IPS DF 4.7 (cell line): ENCODE measurements at regions not wholly inside any gene's neighbourhood (a gene's known extent, or its start where the extent isn't known, plus 50 kb on each side); places are given as distances from the start of the nearest gene placed in this dataset.

ENCODE experiments used
- DNase-seq: peaks from one replicate; pipeline ENCODE4 v3.0.0-alpha.2; 2013; ENCODE audit warnings: low spot score; ENCODE audit errors: extremely low read depth

DNA sequence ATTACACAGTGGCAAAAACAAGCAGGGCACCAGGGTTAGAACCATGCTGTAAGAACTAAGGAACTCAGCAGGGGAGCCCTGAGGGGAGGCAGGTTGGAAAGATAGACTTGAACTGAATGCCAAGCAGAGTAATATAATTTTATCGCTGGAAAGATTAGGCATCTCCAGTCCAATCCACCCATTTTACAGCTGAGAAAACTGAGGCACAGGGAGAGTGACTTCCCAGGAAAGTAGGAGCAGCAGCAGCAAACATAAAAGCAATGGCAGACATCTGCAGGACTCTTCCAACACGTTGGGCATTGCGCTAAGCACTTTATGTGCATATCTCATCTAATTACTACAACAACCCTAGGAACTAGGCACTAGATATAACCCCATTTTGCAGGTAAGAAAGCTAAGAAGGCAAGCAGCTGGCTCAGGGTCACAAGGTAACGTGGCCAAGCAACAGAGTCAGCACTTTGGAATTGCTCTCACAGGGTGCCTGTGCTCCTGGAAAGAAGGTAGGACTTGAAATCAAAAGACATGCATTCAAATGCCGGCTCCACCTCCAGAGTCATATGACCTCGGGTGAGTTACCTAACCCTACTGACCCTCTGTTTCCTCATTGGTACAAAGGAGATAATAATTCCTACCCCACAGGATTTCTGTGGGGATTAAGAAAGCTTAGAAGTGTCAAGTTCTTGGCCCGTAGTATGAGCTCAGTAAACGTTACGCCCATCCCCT lies 215.3 kb downstream of the BARX2 start:
- no peak for DNase-seq

DNA sequence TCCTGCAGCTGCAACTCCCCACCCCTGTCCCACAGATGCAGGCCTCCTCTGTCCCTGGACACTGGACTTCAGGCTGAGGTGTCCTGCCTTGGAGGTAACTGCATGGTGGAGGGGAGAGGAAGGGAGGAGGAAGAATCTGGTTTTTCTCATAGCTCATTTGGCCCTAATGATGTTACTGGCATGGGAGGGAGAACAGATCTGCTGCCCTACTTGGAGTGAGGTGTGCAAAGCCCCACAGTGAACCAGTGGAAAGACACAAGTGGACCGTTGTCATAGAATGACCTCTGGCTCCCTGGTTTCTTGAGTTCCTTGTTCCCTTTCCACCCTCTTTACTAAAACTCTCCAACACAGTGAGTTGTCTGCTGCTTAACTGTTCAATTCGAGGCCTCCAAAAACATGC lies 215.9 kb downstream of the BARX2 start:
- no peak for DNase-seq

DNA sequence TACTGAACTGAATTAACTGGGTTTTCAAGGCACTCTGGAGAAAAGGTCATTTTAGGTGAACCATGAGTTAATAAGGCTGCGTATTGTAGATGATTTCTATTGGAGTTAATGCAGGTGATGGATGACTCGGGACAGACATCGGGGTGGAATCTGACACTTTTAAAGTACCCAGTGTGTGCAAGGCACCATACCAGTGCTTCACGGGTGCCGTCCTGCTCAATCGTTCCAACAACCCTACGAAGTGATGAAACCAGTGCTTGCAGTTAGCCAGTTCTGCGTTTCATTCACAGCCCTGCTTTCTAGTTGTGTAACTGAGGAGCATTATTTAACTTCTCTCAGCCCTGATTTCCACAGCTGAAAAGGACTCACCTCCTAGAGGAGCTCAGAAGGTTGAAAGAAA lies 216.5 kb downstream of the BARX2 start:
- no peak for DNase-seq

DNA sequence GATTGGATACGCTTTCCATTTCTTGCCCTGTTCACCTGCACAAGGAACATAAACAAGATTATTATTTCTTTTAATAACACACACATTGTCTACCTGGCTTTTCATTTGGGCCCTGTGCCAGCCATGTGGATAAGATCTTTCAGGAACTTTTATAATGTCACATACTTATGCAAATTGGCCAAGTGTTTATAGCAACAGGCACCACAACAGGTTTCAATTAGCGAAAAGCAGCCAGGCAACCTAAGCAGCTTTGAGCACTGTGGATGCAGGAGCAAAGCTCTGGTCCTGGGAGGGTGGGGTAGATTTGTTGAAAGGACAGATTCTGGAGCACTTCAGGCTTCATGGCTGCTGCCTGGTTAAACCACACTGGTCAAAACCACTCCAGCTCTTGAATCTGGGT lies 217.4 kb downstream of the BARX2 start:
- DNase-seq = no peak

DNA sequence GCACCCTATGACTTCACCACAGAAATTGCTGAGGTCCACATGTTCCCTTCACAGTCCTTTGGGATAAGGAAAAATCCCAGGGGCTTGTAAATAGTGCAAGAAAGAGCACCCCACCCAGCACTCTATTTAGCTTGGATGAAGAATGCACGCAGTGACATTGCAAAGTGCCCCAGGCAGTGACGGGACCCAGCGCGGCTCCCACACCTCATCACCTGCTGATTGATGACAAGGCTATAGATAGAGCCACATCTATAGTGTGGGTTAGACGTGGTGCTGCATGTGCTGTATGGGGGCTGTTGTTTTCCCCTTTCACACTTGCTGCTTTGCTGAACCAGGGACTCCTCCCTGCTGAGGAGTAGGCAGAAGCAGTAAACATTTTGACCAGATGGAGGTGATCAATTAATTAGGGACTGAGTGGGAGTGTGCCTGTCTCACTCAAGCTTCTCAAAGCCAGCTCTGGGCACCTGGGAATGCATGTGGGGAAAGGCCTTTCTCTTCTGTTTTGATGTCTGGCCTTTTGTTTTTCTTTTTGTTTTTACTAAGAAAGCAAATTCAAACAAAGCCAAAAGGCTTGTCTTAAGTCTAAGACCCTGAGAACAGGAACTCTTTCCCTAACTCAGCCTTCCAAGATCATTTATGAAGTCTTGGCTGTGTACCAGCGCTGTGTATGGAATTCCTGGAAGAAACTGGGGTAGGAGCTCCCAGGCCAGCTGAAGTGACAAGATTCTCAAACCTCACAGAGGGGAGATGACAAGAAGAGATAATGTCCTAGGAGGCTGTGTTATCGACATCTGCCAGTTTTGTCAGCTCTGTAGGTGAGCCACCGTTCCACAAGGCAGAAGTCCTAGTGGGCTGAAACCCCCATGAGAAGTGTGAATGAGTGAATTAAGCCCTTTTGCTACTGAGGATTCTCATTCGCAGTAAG lies 219.7 kb downstream of the BARX2 start:
- no peak for DNase-seq

DNA sequence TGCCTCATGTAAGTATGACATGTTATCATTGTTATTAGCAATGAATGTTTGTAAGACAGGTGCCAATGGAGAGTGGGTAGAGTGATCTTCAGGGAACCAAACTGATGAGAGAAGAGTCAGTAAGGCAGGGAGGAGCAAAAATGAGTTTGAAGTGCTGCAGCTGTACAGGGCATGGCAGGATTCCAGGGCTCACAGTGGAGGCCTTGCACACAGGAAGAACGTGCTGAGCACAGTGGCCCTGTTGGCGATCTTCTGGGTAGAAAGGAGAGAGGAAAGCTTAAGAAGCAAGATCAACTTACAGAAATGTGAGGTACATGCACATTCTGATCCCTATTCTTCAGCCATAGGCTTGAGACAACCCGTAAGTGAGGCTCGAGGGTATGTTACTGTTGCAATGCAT lies 219.3 kb upstream of the TMEM45B start:
- DNase-seq = no peak

DNA sequence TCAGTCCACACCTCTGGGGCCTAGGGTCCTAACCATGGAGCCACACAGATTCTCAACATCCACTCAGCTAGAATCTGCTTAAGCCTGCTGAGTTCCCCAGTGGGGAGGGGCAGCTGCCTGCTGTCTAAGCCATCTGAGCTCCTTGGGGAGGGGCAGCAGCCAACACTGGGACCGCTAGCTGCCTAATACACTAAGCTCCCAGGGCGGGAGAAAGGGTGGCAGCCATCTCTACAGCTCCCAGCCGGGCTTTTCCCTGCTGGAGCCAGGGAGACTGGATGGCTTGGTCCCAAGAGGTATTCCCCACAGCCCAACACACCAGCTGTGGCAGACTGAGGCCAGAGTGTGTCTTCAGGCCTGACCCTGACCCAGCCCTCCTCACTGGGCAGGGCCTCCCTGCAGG lies 217.3 kb upstream of the TMEM45B start:
- no peak for DNase-seq

DNA sequence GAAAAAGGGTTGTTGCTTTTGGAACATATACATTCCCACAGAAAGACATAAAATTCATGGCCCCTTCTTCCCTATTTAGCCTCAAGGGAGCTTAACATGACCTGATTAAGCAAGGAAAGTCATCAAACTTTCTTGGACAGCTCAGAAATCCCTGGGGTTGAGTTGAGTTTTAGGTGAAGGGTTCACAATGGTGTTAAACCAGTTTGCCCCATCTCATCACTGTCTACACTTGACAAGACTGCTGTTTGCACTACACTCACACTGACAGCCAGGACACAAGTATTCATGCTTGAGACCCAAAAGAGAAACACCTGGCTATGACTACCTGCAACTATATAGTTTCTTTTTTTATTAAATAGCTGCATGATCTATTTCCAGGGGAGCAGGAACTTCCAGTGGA lies 209.8 kb upstream of the TMEM45B start:
- no peak for DNase-seq

DNA sequence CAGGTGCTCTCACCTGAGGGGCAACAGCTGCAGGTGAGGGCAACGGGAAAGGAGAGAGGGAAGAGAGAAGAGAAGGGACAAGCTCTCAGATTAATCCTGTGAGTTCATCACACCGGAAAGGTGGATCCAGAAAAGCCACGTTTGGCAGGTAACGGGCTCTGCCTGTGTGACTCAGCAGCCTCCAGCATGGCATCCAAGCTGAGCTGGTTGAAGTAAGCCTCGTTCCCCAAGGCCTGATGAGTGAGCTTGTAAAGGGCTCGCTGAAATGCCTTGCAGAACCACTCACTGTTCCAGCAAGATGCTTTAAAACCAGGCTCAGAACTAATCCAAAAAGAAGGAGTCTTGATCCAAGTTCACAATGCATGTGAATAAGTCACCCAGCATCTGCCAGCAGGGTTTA lies 206.9 kb upstream of the TMEM45B start:
- no peak for DNase-seq

DNA sequence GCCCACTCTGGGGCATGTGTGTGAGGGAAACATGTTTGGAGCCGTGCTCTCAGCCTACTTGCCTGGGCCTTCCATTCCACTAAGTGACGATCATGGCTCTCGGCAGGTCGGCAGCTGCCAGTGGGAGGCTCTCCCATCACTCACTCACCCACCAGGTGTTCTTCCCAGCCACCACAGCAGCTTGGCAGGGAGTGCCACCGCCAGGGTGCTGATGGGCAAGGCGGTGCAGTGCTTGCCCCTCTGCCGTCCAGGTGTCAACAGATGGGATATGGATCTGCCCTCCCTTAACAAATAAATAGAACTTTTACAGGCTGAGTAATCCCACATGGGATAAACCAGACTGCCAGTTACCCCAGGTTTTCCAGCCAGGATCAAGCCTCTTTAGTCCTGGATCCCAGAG lies 205.5 kb upstream of the TMEM45B start:
- no peak for DNase-seq

DNA sequence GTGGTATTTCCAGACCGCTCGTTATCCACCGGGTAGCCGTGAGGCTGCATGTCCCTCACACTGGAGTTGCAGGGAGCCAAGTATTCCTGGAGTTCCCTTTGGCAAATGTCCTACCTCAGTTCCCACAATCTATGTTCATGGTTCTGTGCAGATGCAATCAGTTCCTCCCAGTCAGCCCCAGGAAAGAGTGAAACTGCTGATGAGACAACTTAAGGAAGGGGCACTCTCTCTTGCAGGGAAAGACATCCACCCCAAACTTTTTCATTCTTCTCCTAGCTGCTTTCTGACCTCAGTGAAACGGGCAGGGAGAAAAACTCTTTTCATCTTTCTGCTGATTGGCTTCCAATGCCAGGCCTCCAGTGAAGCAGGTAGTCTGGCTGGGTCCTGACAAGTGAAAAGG lies 205.1 kb upstream of the TMEM45B start:
- no peak for DNase-seq

DNA sequence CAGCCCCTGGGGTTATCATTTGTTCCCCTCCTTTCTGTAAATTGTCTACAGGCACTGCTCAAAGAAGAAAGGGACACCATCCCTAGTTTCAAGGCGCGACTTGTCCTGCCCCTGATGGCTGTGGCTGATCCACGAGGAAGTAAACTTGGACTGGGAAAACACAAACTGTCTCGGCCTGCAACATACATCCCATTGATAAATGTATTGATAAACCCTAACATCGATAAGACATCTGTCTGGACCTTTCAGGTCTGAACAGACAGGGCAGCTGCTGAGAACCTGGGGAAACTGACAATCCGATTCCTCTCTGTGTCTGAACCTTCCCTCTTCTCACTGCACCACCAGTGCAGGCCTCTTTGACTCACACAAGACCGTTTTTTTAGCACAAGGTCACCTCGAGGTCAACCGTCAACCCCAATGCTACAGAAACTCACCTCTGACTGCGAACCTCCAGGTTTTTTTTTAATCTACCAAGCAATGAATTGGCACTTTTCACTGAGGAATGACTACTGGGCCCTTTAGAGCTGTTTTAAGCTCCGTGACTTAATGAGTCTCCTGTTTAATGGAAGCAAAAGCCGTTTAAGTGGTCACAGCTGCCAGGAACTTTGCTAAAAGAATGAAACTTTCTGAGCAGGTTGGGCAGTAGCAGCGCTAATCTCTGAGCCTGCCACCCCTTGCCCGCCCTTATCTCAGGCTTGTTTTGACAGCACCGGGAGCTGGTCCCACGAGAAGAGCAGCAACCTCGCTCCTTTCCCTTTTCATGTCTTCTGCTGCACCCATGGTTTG lies 203.8 kb upstream of the TMEM45B start:
- no peak for DNase-seq

DNA sequence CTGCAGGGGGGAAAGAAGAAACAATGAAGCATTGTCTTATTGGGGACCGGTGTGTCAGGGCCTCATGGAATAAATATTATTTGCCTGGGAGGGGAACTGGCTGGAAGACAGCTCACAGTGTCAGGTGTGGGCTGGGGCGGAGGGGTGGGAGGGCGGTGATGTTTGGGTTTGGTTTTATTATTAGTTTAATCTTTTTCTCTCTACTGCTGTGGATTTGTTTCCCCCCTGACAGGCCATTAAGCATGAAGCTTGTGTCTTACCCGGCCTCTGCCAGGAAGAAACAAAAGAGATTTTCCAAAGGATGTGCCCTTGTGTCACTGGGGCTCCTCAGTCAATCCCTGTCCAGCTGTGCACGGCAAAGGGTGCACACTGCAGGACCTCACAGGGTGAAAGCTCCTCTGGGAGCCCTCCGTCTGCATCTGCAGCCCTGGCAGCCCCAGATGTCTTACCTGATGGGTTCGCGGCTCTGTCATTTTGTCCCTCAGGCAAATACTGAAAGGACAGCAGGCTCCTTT lies 203.1 kb upstream of the TMEM45B start:
- no peak for DNase-seq

DNA sequence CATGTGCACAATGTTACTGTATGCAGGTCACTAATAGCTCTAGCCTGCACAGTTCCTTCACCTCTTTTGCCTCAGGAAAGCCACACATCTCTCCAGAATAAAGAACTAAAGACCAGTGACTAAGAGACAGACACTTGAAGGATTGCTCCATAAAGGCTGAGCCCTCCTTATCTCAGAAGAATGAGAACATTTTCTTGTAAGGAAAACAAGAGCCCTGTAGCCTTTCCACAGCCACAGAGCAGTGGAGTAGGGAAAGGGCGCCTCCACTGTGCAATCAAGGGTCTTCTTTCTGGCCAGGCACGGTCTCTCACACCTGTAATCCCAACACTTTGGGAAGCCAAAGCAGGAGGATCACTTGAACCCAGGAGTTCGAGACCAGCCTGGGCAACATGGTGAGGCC lies 202.6 kb upstream of the TMEM45B start:
- DNase-seq = no peak

DNA sequence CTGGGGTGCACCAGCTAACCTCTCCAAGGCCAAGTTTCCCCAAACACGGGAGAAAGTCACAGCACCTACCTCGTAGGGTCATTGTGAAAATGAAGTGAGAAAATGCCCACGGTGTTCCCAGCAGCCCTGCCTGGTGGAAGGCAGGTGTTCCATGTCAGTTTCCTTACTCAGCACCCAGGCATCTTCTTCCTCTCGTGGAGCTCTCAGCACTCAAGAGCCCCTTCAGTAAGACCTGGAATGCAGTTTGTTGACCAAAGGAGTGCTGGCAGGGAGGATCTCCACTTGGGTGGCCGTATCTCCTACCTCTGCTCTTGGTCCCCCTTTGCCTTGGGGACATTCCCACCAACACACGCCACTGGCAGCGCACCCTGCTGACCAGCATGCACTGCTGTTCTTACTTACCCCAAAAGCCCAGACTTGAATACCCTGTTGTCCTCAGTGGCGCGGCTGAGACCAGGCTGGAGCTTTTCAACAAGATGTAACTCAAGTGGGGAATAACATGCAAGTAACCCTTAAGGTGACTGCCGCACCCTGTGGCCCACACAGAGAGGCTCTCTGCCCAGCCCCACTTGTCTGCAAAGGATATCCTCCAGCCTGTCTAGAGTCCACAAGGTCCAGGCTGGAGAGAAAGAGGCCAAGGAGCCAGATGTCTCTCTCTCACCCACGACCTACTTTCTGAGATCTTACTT lies 201.2 kb upstream of the TMEM45B start:
- no peak for DNase-seq

DNA sequence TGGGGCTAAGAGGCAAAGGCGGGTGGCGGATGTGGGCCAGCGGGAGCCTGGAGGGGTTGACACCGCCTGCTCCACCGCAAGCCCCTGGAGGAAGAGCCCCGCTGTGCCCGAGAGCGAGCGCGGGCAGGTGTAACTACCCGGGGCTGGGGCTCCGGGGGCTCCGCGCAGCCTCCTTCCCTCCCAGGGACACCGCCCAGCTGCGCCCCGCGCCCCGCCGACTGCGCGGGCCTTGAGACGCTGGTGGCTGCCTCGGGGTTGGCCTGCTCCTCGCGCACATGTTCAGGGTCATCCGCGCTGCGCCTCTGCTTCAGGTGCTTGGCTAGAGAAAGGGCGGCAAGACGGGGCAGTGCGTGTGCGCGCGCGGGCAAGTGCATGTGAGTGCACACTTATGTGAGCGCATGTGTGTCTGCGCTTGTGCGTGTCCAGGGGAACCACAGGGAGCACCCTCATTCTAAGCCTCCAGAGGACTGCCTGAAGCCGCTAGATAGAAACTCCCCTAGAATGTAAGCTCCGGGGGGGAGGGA lies 197.5 kb upstream of the TMEM45B start:
- DNase-seq = no peak

DNA sequence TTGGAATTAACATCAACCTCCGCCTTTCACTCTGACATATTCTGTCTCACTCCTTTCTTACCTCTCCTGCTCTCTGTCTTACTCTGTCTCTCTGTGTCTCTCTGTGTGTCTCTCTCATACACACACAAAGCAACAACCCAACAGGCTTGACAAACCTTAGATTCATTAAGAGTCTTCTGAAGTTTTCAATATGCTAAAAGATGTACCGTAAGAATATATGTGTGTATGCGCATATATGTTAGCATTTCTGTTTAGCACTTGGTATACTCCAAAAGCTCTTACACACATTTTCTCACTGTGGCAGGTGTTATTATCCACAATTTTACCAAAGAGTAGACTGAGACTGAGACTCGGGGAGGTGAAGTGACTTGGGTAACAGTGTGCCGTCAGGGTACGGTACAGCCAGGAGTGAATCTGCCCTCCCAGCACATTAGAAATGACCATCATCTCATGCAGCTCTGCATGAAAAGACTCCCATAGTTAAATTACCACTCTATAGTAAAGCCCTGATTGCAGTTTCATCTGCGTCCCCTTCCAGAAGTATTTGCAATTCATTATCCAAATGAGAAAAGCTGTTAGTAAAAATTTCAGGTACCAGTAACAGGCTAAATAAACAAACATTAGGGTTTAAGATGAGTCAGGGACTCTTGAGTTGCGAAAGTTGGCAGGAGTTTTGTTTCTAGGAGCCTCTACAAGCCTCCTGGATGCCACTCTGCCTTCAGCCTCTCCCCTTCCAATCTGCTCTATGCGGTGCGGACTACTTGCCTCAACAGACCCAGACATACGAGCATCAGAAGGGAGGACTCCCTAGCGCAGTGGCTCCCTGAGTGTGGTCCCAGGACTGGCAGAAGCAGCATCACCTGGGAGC lies 195.2 kb upstream of the TMEM45B start:
- no peak for DNase-seq

DNA sequence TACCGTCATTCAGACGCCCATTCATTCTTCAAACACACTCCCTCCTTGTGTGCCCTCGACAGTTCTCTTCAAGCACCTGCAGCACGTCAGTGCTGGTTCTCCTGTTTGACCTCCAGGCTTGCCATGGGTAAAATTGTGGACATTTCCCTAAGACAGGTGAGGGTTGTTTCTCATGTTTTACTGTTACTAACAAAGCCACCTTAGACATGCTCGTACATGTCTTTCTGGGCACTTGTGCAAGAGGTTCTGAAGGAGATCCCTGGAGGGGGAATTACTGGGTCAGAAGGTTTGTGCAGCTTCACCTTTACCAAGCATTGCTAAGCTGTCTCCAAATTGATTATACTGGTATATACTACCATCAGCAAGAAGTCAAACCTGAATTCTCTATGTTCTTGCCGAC lies 189.7 kb upstream of the TMEM45B start:
- no peak for DNase-seq

DNA sequence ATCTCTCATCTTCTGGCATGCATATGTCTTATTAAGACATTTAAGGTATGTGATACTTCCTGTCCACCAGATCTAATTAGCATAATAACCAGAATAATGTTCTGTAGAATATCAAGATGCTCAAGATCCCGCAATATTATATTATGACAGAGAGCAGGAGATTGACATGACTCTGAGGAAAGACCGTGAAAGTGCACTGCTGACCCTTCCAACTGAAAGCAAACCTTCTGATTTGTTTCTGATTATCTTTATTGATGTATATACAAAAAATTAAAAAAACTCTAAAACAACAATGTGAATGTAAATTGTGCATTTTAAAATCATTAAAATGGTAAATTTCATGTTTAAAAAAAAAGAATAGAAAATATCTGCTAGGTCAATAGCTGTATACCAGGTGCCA lies 184.4 kb upstream of the TMEM45B start:
- no peak for DNase-seq

DNA sequence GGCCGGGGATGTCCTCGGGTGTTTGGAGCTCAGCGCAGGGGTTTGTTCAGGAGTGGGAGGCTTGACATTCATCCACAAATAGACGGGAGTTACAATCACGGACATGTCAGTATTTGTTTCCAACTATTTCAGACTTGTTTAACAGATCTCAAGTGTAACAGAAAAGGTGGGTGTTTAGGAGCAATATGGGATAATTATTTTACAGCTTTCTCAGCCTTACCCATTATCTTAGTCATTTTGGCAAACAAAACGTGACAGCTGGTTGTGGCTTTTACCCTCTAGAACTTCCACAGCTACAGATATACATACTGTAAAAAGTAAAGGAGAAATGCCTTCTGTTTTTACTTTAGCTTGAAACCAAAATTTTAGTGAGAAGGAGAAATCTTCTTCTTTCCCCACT lies 178.7 kb upstream of the TMEM45B start:
- DNase-seq = no peak
